ENCODE measurements at regions not wholly inside any gene's neighbourhood (a gene's known extent, or its start where the extent isn't known, plus 50 kb on each side); places are given as distances from the start of the nearest gene placed in this dataset.

DNA sequence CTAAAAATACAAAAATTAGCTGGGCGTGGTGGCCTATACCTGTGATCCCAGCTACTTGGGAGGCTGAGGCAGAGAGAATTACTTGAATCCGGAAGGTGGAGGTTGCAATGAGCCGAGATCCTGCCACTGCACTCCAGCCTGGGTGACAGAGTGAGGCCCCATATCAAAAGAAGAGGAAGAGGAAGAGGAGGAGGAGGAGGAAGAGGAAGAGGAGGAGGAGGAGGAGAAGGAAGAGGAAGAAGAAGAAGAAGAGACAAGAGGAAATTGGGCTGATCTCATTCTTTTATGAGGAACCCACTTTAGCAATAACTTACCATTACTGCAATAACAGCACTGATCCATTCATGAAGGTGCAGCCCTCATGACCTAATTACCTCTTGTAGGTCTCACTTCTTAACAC lies 138.9 kb upstream of the GIMD1 start:
- DNase-seq: no peak

DNA sequence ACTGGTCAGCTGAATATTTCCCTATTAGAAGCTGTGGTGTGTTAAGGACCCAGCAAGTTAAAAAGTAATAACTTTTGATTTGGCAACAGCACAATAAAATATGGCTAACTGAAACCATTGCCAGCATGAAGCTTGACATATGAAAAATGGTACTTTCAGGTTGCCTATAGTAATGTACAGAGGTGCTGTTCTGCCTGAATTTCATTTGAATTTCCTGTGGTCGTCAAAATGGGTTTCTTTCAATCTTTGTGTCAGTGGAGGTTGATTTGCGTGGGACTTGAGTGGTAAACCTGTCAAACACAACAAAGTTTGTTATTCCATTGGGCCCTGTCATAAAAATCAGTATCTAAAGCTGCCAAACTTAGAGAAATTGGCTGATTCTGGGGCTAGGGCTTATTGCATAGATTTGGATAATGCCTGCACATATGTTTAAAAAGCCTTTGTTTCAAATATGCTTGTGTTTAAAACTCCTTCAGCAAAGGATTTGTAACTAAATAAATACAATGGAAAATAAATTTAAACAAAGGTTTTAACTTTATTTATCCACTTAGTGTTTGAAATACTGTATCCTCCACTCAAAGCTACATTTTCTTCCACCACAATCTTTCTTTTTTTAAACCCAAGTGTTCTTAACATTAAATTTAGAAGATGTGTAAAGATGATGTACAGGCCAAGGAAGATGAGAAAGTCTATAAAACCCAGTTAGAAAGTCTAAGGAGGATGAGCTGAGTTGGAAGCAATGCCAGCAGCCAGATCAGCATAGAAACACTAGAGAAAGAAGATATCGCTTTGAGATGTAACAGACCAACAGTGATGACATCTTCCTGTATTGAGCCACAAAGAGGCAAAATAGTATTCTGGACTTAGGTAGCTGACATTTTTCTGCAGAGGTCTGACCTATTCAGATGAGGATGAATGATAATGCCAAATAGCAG lies 134.8 kb upstream of the GIMD1 start:
- no peak for DNase-seq

DNA sequence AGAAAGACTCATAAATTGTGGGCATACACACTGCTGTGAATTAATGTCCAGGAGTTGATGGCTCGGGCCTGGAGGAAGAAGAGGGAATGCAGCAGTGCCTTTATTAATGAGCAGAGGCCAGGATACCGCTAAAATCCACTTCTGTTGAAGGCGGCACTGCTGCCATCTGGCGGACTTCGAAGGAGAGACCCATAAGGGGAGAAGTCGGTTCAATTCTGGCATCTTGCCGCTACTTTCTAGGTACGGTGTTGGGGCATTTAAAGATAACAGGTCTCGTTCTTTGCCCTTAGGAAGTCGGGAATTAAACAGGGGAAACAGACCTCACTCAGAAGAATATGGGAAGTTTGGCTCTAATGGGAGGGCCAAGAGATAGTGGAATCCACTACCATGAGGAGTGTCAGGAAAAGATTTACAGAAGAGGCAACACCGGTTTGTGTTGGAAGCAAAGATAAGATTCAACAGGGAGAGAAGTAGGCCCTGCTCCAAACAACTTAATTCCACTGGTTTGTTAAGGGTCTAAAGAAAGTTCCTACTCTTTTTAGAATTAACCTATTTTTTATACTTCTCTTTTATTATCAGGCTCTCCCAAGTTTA lies 133.6 kb upstream of the GIMD1 start:
- peak in 1 of 2 donors; percentile 44 for DNase-seq

DNA sequence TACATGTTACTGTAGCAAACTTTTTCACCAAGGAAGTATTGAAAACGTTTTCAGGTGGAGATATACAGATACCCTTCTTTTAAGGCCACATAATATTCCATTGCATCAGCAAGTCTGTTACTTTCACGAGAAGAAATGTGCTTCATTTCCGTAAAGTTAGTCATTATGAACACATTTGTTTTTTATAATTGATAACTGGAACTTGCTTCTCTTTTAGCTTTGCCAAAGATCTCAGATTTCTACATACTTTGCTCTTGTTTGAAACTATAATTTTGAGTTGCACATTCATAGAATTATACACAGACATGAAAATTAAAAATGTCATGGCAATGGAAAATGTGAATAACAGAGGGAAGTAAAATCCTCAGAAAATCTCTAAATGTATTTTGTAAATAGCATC lies 128.7 kb upstream of the GIMD1 start:
- DNase-seq: no peak

DNA sequence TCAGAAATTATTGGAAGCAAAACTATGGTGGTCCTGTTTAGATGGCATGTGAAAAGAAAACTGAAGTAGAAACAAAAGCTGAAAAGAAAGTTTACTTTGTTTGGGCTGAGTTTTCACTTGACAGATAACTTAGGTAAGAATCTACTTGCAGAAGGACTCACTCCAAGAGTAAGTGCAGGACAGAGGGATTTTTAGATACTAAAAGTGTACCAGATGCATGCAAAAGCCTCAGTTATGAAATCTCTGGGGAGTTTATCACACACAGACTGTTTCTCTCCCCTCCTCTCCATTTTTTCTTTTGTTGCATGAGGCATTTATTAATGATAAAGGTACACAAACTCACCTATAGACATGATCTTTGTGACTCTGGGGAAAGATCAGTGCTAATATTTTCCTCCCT lies 127.5 kb upstream of the GIMD1 start:
- DNase-seq: no peak

DNA sequence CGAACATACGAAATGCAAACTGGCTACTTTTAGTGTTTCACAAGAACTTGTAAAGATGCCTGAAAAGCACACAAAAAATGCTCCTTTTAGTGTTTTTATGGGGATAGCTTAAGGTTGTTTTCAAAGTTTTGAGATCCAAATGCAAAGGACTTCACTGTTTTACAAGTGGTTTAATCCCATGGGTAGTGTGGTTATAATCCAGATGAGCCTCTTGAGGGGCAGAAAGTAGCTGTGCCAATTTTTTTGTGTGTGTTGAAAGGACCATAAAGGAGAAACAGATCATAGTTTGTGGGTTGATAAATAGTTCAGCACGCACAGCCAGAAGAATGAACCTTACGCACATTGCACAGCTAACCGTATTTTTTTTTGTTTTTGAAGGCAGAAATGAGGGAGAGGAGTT lies 126.9 kb upstream of the GIMD1 start:
- no peak for DNase-seq

DNA sequence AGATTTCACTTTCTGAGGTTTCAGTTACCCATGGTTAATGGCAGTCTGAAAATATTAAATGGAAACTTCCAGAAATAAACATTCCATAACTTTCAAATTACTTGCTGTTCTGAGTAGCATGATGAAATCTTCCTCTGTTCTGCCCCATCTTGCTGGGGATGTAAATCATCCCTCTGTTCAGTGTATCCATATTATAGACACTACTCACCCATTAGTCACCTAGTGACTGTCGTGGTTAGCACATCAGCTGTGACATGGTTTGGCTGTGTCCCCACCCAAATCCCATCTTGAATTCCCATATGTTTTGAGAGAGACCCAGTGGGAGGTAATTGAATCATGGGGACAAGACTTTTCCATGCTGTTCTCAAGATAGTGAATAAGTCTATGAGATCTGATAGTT lies 125.5 kb upstream of the GIMD1 start:
- DNase-seq: no peak

DNA sequence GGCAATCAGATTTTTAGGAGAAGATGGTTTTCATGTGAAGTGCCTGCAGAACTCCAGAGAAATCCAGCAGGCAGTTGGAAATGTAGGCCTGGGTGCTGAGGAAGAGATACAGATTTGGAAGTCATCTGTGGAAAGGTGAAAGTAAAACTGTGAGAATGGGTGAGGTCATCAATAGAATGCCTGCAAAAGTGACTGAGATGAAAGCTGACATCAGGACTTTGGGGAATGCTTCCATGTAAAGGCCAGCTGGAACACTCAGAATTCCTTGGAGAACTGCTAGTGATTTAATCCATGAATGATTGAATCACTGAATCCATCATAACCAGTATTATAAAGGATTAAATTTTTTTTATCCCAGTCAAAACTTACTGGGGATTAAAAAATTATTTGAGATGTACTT lies 124.5 kb upstream of the GIMD1 start:
- DNase-seq: no peak

DNA sequence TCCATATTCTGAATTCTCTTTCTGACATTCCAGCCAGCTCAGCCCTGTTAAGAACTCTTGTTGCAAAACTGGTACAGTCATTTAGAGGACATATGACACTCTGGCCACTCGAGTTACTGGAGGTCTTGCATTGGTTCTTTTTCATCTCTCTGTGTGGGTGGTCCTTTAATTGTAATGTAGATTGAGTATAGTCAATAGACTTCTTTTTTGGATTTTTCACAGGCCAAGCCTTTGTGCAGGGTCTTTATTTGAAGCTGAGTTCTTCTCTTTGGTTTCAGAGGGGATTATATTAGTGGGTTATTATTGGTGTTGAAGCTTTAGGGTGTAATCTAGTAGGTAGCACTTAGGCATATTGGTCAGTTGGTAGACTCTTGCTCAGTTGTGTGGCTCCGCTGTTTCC lies 118.0 kb upstream of the GIMD1 start:
- DNase-seq: no peak

DNA sequence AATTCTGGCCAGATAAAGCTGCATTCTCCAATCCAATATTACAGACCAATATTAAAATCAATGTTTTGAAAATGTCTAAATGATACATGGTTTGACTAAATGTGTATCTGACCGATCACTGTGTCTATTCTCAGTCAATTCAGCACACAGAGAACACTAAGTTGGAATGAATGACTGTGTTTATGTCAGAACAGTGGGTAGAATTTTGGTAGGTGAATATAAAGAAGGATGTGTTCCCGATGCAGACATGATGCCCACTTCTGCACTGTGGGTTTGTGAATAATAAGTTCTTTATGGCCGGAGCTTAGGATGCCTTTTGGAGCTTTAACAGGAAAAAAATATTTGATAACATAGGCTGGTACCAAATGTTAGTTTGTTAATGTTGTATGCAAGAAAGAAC lies 113.2 kb upstream of the GIMD1 start:
- DNase-seq: no peak

DNA sequence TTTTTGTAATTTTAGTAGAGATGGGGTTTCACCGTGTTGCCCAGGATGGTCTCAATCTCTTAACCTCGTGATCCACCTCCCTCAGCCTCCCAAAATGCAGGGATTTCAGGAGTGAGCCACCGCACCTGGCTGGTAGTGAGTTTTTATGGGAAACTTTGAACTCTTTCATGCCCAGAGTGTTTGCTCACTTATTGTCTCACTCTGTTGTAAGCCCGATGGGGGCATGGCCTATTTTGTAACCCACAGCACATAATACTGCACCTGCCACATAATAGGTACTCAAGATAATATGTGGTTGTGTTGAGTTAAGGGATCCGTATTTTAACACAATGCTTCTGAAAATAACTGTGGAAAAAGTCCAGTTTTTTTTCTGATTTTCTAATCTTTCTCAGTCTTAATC lies 109.6 kb upstream of the GIMD1 start:
- no peak for DNase-seq

DNA sequence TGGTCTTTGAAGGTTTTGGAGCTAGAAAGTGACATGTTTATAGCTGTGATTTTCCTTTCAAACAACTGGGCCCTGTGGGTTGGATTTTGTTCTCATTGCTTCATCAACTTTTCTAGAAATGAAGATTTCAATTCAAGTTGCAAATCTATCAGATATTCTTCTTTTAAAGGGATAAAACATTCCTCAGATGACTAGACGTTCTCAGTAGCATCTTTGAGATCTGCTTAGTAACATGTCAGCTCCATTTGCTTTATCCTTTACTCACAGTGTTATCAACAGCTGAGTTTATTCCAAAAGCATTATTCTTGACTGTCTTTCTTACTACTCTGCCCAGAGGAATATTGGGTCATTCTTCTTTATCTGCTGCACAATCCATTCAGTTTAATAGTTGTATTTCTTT lies 108.2 kb upstream of the GIMD1 start:
- DNase-seq: no peak

DNA sequence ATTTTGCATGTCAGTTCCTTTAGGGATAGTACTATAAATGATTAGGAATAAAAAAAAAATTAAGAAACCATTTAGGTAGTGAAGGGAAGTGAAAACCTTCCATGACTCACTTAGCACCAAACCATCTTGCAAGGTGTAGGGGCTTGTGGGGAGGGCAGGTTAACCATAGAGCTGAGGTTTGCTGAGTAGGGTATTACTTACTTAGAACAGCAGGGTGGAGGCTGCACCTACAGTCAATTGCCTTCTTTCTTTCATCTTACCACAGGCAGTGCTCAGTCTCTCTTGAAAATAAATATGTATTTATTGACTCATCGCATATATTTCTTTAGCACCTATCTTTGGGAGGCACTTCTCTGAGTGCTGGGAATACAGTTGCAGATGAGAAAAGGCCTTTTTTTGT lies 104.9 kb upstream of the GIMD1 start:
- DNase-seq: no peak

DNA sequence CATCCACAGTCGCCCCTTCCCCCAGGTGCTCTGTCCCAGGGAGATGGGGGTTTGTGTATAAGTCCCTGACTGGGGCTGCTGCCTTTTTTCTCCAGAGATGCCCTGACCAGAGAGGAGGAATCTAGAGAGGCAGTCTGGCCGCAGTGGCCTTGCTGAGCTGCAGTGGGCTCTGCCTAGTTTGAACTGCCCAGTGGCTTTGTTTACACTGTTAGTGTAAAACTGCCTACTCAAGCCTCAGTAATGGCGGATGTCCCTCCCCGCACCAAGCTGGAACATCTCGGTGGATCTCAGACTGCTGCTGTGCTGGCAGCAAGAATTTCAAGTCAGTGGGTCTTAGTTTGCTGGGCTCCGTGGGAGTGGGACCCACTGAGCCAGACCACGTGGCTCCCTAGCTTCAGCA lies 102.6 kb upstream of the GIMD1 start:
- no peak for DNase-seq

DNA sequence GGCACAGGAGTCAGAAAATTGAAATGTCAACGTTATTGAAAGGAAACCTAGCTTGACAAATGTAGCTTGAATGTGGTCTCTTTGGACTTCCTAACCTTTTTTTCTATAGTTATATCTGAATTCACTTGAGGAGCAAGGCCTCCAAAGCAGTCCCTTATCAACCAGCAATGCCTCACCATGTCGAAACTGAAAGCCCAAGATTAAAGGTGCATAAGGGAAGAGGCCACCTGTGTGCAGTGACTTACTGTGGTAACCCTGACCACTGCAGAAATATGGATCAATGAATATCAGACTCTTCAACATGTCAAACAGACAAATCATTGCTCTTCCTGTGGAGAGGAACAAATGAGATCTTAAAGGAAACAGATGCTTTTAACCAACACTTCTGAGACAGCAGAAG lies 95.0 kb upstream of the GIMD1 start:
- no peak for DNase-seq

DNA sequence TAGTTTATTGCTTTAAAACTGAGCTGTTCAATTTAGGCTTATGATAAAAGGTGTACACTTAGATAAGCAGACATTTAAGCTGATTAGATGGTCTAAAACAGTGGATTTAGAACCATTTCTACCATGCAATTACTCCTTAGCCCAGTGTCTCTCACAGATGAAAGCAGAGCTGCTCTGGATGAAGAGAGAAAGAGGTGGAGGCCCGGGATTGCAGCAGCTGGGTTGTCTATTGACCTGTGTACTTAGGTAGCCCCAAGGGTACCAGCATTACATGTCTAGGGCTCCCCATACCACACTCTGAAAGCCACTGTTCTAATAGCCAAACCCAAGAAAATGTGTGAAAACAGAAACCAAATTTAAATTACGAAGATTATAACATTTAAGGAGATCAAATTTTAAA lies 86.0 kb upstream of the GIMD1 start:
- DNase-seq: no peak

DNA sequence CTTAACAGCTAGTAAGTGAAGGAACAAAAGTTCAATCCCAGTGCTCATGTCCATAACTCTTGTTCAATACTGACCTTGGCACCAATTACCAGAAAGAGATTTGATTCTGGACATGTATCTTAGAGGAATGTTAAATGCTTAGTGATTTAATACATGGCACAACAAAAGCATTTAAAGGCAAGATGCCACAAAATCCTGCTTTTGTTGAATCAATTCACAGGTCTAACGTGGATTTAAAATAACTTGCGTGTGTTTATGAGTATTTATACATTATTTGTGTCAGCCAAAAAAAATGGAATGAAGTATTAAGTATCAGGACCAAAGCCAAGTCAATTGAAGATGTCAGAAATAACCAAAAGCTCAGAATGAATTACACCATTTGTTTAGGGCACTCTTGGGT lies 85.4 kb upstream of the GIMD1 start:
- no peak for DNase-seq

DNA sequence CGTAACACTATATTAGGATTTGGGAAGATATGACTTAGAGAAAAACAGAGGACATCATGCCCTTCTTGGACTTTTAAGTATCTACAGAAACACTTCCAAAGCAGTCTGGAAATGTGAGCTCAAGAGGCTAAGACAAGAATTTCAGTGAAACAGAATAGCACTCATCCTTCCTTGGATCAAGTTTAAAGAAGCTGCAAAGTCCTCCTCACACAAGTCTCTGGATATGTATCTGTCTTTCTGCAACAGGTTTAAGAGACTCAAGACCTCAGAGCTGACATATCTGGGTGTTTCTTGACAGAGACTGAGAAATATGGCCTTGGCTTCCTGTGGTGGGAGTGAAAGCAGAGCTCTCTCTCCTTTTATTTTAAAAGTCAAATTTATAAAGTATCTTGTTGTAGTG lies 82.5 kb upstream of the GIMD1 start:
- no peak for DNase-seq

DNA sequence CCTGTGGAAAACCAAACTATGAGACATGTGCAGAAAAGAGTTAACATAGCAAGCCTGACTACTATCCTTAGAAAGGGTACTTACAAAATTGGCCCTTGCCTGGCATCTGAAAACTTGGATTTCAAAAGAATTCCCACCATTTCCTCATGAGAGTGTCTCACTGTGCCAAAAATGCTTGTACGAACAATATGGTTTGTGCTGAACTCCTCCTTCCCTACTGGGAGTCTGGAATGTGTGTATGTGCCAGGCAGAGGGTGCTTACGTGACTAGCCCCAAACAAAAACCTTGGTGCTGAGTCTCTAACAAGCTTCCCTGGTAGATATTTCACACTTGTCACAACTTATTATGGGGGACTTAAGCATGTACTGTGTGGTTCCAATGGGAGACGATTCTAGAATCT lies 81.7 kb upstream of the GIMD1 start:
- DNase-seq: no peak

DNA sequence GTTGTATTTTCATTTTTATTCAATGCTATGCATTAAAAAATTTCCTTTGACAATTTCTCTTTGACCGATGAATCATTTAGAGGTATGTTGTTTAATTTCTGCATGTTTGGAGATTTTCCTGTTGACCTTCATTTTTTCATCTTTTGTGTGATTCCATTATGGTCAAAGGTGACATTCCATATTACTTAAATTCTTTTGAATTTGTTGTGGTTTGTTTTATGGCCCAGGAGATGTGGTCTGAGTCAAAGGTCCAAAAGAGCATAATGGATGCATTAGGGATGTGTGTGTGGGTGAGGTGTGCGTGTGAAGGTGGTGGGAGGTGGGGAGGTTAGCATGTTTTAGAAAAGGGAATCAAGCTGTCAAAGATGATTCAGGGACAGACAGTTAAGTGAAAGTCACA lies 76.0 kb upstream of the GIMD1 start:
- DNase-seq: no peak

DNA sequence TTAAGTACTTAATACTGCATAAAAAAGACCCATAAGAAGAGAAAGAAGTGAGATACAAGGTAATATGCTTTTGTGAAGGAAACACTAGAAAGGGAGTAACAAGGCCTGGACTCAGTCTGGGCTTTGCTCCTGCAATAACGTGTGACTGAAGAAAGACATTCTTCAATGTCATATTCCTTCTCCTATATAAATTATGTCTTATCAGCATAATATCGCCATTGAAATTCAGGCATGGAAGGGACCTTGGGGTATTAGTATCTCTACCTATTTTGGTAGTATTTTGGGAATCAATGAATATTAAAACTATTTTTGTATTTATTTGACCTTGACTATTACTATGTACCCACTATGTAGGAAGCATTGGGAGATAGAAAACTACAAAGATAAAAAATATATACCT lies 62.2 kb upstream of the GIMD1 start:
- DNase-seq: no peak

DNA sequence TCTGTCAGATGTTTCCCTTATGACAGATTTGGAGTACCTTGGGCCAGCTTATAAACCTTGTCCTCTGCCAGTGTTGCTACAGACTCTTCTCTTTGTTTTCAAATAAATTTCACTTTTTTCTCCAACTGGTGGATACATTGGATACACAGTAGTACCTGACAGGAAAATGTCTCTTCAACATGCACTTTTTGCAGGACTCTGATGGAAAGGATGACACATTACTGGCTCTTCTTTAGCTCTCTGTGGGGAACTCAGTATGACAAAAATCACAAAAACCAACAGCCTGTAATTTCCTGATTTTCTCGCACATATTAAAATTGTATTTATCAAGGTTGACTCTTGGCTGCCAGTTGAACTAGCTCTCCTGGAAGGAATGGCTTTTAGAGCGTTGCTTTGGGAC lies 61.3 kb upstream of the GIMD1 start:
- no peak for DNase-seq

DNA sequence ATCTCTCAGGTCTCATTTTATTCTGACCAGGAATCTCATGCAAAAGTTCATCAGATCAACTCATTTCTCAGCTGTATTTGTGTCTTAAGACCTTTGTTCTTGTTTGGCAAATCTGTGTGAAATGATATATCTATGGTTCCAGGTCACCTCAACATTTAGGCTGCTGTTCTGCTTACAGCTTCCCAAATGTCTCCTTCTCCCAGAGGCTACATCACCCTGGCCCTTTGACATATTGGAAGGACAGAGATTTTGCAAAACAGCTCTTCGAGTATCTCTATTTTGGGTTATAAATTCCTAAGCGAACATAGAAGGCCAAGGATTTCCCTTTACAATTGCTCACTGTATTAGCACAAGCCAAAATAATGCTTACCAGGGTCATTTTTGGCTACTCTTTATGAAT lies 57.5 kb upstream of the GIMD1 start:
- DNase-seq: no peak

DNA sequence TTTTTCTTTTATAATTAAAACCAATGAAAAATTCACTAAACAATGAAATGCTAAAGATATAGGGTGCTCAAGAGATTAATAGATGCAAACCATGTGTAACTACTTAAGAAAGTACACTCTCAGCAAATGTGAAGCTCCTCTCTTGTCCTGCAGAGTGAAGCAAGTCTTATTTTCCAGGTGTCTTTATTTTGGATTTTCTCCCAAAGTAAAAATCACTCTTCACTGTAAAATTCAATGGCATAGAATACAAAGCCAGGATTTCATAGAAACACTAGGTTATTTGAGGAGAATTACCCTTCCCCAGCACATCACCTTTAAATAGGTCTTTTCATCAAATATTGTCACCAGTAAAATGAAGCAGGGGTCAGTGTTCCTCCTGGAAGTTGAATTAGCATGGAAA lies 57.0 kb upstream of the GIMD1 start:
- DNase-seq: no peak

DNA sequence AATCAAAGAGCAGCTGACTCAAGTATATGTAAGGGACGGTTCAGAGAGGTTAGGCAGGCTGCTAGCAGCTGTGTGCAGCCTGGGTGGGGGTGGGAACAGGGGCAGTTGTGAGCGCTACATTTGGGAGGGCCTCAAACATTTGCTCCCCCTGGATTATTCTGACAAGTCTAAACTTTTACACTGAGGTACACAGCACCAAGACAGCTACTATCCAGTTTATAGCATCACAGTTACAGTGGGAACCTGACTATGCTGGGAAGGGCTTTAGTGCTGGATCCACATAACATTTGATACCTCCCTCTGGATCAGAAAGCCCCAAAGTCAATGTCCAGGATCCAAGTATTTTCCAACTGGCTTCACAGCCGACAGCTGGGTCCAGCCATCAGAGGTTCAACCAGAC lies 55.8 kb upstream of the GIMD1 start:
- DNase-seq: no peak

Measured in inflammatory macrophage treated with lipopolysaccharide for 1 hour (primary cell).